ENCODE measurements at regions not wholly inside any gene's neighbourhood (a gene's known extent, or its start where the extent isn't known, plus 50 kb on each side); places are given as distances from the start of the nearest gene placed in this dataset.
A peak's percentile ranks its signal among the peaks of the same experiment; 100 is the strongest.

GRCh38 chr21:39095681-39096080 is 87.6 kb downstream of the PSMG1 start:
- TF ChIP-seq CTCF (IDR thresholded peaks at IDR 0.05; ENCODE audit: extremely low read depth, low read depth, low read length) = no peak
- Histone ChIP-seq H3K4me2 (ENCODE audit: insufficient read depth, low read length) (no peak overlapping the region), H3K36me3 (ENCODE audit: insufficient read depth, low read length) (no peaks in the 10 kb centered on the region), H3K27ac (ENCODE audit: low read depth, low read length) (peak overlapping the region; percentile 26), H3K9me3 (ENCODE audit: low read depth, low read length) (no peaks in the 10 kb centered on the region), H4K20me1 (ENCODE audit: insufficient read depth, low read length) (no peaks in the 10 kb centered on the region), H2AFZ (ENCODE audit: low read length) (no peak overlapping the region), H3K27me3 (ENCODE audit: insufficient read depth, low read length) (peaks cover 14% of the 10 kb centered on the region), H3K4me1 (ENCODE audit: insufficient read depth, low read length) (peaks cover 10% of the 10 kb centered on the region), H3K4me3 (ENCODE audit: insufficient read depth, low read length) (no peak overlapping the region), H3K79me2 (ENCODE audit: insufficient read depth, low read length) (no peaks in the 10 kb centered on the region)
- DNase-seq (ENCODE audit: insufficient read length, low spot score, missing footprints) = no peak

GRCh38 chr21:39094847-39095579 is 88.2 kb downstream of the PSMG1 start:
- no peaks in the 10 kb centered on the region for H3K79me2 ChIP-seq (ENCODE audit: insufficient read depth, low read length)
- H4K20me1 ChIP-seq (ENCODE audit: insufficient read depth, low read length) = no peaks in the 10 kb centered on the region
- no peak overlapping the region for H3K4me3 ChIP-seq (ENCODE audit: insufficient read depth, low read length)
- H3K4me2 ChIP-seq (ENCODE audit: insufficient read depth, low read length) = no peak overlapping the region
- peaks cover 12% of the 10 kb centered on the region for H3K27me3 ChIP-seq (ENCODE audit: insufficient read depth, low read length)
- no peaks in the 10 kb centered on the region for H3K9me3 ChIP-seq (ENCODE audit: low read depth, low read length)
- peak overlapping the region; percentile 26 for H3K27ac ChIP-seq (ENCODE audit: low read depth, low read length)
- no peak for TF ChIP-seq CTCF (IDR thresholded peaks at IDR 0.05; ENCODE audit: extremely low read depth, low read depth, low read length)
- H3K4me1 ChIP-seq (ENCODE audit: insufficient read depth, low read length) = peaks cover 10% of the 10 kb centered on the region
- H2AFZ ChIP-seq (ENCODE audit: low read length) = no peak overlapping the region
- H3K36me3 ChIP-seq (ENCODE audit: insufficient read depth, low read length) = no peaks in the 10 kb centered on the region
- peak; percentile 88 for DNase-seq (ENCODE audit: insufficient read length, low spot score, missing footprints)

GRCh38 chr21:39094087-39094780 is 89.0 kb downstream of the PSMG1 start:
- Histone ChIP-seq H3K4me3 (ENCODE audit: insufficient read depth, low read length) (no peak overlapping the region), H3K4me1 (ENCODE audit: insufficient read depth, low read length) (peaks cover 10% of the 10 kb centered on the region), H3K27me3 (ENCODE audit: insufficient read depth, low read length) (peaks cover 9% of the 10 kb centered on the region), H3K9me3 (ENCODE audit: low read depth, low read length) (peaks cover 2% of the 10 kb centered on the region), H2AFZ (ENCODE audit: low read length) (no peak overlapping the region), H3K4me2 (ENCODE audit: insufficient read depth, low read length) (no peak overlapping the region), H3K79me2 (ENCODE audit: insufficient read depth, low read length) (no peaks in the 10 kb centered on the region), H4K20me1 (ENCODE audit: insufficient read depth, low read length) (no peaks in the 10 kb centered on the region), H3K36me3 (ENCODE audit: insufficient read depth, low read length) (no peaks in the 10 kb centered on the region), H3K27ac (ENCODE audit: low read depth, low read length) (no peak overlapping the region)
- no peak for TF ChIP-seq CTCF (IDR thresholded peaks at IDR 0.05; ENCODE audit: extremely low read depth, low read depth, low read length)
- DNase-seq (ENCODE audit: insufficient read length, low spot score, missing footprints) = no peak

- peaks cover 2% of the 10 kb centered on the region for H3K9me3 ChIP-seq (ENCODE audit: low read depth, low read length)
- no peaks in the 10 kb centered on the region for H3K36me3 ChIP-seq (ENCODE audit: insufficient read depth, low read length)
- no peak overlapping the region for H3K4me2 ChIP-seq (ENCODE audit: insufficient read depth, low read length)
- DNase-seq (ENCODE audit: insufficient read length, low spot score, missing footprints) = no peak
- H2AFZ ChIP-seq (ENCODE audit: low read length) = no peak overlapping the region
- H4K20me1 ChIP-seq (ENCODE audit: insufficient read depth, low read length) = no peaks in the 10 kb centered on the region
- no peak overlapping the region for H3K27ac ChIP-seq (ENCODE audit: low read depth, low read length)
- H3K4me1 ChIP-seq (ENCODE audit: insufficient read depth, low read length) = peaks cover 13% of the 10 kb centered on the region
- H3K4me3 ChIP-seq (ENCODE audit: insufficient read depth, low read length) = no peak overlapping the region
- TF ChIP-seq CTCF (IDR thresholded peaks at IDR 0.05; ENCODE audit: extremely low read depth, low read depth, low read length) = no peak
- peaks cover 9% of the 10 kb centered on the region for H3K27me3 ChIP-seq (ENCODE audit: insufficient read depth, low read length)
- no peaks in the 10 kb centered on the region for H3K79me2 ChIP-seq (ENCODE audit: insufficient read depth, low read length)
These were observed 89.7 kb downstream of the PSMG1 start for GRCh38 chr21:39093526-39093925.
